ENCODE measurements at regions not wholly inside any gene's neighbourhood (a gene's known extent, or its start where the extent isn't known, plus 50 kb on each side); places are given as distances from the start of the nearest gene placed in this dataset.

DNA sequence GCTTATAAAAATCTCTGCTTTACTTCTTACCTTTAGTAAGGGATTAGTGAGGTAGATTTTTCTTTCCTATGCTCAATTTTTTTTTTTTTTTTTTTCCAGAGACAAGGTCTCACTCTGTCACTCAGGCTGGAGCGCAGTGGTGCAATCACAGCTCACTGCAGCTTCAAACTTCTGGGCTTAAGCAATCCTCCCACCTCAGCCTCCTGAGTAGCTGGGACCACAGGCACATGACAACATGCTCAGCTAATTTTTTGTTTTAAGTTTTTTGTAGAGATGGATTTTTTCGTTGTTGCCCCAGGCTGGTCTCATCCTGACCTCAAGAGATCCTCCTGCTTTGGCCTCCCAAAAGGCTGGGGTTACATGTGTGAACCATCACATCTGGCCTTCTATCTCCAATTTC lies 58.9 kb upstream of the RREB1 start:
- no peak for TF ChIP-seq TAF1 (IDR thresholded peaks at IDR 0.05; ENCODE audit: low read depth)
- TF ChIP-seq USF1 (IDR thresholded peaks at IDR 0.05) = no peak
- TF ChIP-seq CREB1 (IDR thresholded peaks at IDR 0.05; ENCODE audit: low read depth) = no peak
- TF ChIP-seq EGR1 (IDR thresholded peaks at IDR 0.05) = no peak
- no peak for TF ChIP-seq YY1 (IDR thresholded peaks at IDR 0.05; ENCODE audit: low read depth)
- TF ChIP-seq, protein P1, sequence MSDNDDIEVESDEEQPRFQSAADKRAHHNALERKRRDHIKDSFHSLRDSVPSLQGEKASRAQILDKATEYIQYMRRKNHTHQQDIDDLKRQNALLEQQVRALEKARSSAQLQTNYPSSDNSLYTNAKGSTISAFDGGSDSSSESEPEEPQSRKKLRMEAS (IDR thresholded peaks at IDR 0.05) = no peak
- no peak for TF ChIP-seq TCF12 (IDR thresholded peaks at IDR 0.05; ENCODE audit: low read depth)
- no peak for TF ChIP-seq CEBPB (IDR thresholded peaks at IDR 0.05)
- TF ChIP-seq, protein P2, sequence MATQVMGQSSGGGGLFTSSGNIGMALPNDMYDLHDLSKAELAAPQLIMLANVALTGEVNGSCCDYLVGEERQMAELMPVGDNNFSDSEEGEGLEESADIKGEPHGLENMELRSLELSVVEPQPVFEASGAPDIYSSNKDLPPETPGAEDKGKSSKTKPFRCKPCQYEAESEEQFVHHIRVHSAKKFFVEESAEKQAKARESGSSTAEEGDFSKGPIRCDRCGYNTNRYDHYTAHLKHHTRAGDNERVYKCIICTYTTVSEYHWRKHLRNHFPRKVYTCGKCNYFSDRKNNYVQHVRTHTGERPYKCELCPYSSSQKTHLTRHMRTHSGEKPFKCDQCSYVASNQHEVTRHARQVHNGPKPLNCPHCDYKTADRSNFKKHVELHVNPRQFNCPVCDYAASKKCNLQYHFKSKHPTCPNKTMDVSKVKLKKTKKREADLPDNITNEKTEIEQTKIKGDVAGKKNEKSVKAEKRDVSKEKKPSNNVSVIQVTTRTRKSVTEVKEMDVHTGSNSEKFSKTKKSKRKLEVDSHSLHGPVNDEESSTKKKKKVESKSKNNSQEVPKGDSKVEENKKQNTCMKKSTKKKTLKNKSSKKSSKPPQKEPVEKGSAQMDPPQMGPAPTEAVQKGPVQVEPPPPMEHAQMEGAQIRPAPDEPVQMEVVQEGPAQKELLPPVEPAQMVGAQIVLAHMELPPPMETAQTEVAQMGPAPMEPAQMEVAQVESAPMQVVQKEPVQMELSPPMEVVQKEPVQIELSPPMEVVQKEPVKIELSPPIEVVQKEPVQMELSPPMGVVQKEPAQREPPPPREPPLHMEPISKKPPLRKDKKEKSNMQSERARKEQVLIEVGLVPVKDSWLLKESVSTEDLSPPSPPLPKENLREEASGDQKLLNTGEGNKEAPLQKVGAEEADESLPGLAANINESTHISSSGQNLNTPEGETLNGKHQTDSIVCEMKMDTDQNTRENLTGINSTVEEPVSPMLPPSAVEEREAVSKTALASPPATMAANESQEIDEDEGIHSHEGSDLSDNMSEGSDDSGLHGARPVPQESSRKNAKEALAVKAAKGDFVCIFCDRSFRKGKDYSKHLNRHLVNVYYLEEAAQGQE (IDR thresholded peaks at IDR 0.05; ENCODE audit: low read depth) = no peak

DNA sequence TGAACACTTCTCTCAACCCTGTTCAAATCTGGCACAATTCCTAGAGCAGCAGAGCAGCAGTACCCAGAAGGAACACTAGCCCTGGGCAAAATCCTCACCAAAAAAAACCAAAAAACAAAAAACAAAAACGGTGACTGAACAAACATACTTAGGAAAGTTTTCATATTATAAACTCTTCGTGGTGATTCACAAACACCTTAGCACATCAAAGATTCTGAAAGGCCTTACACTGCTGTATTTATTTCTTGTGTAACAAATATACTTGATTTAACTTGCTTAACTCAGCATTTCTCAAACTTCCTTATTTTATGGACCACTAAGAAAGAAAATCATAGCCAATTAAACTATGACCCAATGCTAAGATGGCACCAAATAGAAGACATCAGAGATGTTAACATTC lies 57.8 kb upstream of the RREB1 start:
- TF ChIP-seq RAD21 (IDR thresholded peaks at IDR 0.05; ENCODE audit: low read depth) (no peak), EGR1 (IDR thresholded peaks at IDR 0.05) (no peak), ZBTB7A (IDR thresholded peaks at IDR 0.05; ENCODE audit: low read depth) (no peak), CEBPB (IDR thresholded peaks at IDR 0.05) (no peak), YY1 (IDR thresholded peaks at IDR 0.05; ENCODE audit: low read depth) (no peak), TCF12 (IDR thresholded peaks at IDR 0.05; ENCODE audit: low read depth) (no peak), USF1 (IDR thresholded peaks at IDR 0.05) (no peak), TAF1 (IDR thresholded peaks at IDR 0.05; ENCODE audit: low read depth) (no peak), NFIC (IDR thresholded peaks at IDR 0.05) (no peak)

DNA sequence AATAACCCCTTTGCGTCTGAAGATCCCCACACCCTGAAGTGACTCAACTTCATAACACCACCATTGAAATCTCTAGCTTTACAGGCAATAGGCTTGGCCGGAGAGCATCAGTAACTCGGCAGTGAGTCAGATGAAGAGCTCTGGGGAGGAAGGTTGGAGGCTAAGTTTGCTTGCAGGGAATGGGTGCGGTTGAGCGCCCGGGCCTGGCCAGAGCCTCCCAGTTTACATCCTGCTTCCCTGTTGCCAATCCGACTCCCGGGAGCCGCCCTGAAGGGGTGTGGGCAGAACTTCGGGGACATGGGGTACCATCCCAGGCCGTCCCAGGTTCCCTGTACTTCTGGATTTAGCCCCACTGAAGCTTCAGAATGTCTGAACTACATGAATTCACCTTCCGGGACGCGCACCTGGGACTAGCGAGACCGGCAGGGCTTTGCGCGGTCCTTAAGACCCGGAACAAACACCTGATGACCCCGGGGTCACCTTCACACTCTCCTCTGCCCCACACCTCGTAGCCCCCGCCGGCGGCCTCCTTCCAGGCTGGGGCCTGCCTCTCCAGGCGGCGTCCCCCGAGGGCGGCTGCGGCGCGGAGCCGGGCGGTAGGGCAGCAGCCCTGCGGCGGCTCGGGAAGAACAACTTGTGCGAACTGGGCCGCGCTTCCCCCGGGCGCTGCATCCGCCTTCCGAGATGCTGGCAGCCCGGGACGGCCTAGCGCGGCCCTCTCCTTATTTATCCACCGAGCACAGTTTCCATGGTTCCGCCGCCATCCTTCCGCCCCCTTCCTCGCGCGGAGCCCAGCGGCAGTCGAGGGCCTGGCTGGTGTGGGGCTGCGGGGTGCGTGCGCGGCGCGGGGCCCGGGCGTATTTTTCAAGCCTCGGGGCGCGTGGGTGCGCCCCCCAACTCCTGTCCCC lies 56.6 kb upstream of the RREB1 start:
- no peak for TF ChIP-seq USF1 (IDR thresholded peaks at IDR 0.05)
- TF ChIP-seq, protein P1 (IDR thresholded peaks at IDR 0.05) = no peak
- TF ChIP-seq EGR1 (IDR thresholded peaks at IDR 0.05) = no peak; the same call in 1 of the 2 replicates
- TF ChIP-seq RAD21 (IDR thresholded peaks at IDR 0.05; ENCODE audit: low read depth) = no peak; the same call in 1 of the 2 replicates
- no peak for TF ChIP-seq TAF1 (IDR thresholded peaks at IDR 0.05; ENCODE audit: low read depth)
- no peak for TF ChIP-seq FOXM1 (IDR thresholded peaks at IDR 0.05; ENCODE audit: borderline replicate concordance, low read depth)
- no peak for TF ChIP-seq NFIC (IDR thresholded peaks at IDR 0.05)
- no peak for TF ChIP-seq EP300 (IDR thresholded peaks at IDR 0.05; ENCODE audit: borderline replicate concordance)
- TF ChIP-seq CREB1 (IDR thresholded peaks at IDR 0.05; ENCODE audit: low read depth) = no peak
- TF ChIP-seq, protein P2 (IDR thresholded peaks at IDR 0.05; ENCODE audit: low read depth) = no peak
- TF ChIP-seq YY1 (IDR thresholded peaks at IDR 0.05; ENCODE audit: low read depth) = no peak; the same call in 1 of the 2 replicates
- TF ChIP-seq ZBTB7A (IDR thresholded peaks at IDR 0.05; ENCODE audit: low read depth) = no peak
- no peak for TF ChIP-seq TCF12 (IDR thresholded peaks at IDR 0.05; ENCODE audit: low read depth)
- no peak for TF ChIP-seq CEBPB (IDR thresholded peaks at IDR 0.05)
- no peak for TF ChIP-seq TEAD4 (IDR thresholded peaks at IDR 0.05)

DNA sequence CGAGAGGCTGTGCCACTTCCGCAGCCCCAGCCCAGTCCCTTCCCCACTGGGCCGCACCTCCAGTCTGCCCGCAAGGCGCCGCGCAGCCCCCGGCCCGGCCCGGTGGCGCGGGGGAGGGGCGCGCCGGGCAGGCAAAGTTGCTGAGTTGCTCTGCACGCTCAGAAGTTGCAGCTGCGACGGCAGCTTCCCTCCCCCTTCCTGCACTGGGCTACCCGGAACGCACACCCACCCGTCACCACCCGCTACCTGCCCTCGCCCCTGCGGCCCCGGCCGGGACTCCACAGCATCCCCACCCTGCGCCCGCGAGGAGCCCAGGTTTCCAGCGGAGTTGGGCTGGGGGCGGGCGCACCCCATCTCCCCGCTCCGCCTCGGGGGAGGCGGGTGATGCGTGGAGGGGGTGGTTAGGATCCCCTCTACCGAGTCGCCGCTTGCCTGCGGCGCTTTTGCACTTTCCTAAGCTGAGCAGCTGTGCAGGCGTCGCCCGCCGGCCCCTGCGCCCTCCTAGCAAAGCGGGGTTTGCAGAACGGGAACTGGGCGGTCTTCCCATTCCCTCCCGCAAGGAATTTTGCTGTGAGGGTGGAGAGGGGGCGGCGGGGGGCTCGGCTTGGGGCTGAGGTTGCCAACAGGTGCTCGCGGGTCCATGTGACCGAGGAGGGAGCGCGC lies 55.9 kb upstream of the RREB1 start:
- TF ChIP-seq FOXM1 (IDR thresholded peaks at IDR 0.05; ENCODE audit: borderline replicate concordance, low read depth) (0 out of 2 replicates have a peak, but pooled peaks have one; percentile 33), YY1 (IDR thresholded peaks at IDR 0.05; ENCODE audit: low read depth) (no peak), EGR1 (IDR thresholded peaks at IDR 0.05) (peak; percentile 12; the same call in 1 of the 2 replicates), TCF12 (IDR thresholded peaks at IDR 0.05; ENCODE audit: low read depth) (no peak), TEAD4 (IDR thresholded peaks at IDR 0.05) (no peak), RAD21 (IDR thresholded peaks at IDR 0.05; ENCODE audit: low read depth) (no peak), EP300 (IDR thresholded peaks at IDR 0.05; ENCODE audit: borderline replicate concordance) (no peak), NFIC (IDR thresholded peaks at IDR 0.05) (no peak), USF1 (IDR thresholded peaks at IDR 0.05) (peak; percentile 18; the same call in 1 of the 2 replicates), ZBTB7A (IDR thresholded peaks at IDR 0.05; ENCODE audit: low read depth) (peak; percentile 75; the same call in 1 of the 2 replicates), CREB1 (IDR thresholded peaks at IDR 0.05; ENCODE audit: low read depth) (no peak), CEBPB (IDR thresholded peaks at IDR 0.05) (no peak), TAF1 (IDR thresholded peaks at IDR 0.05; ENCODE audit: low read depth) (no peak)
- TF ChIP-seq, protein P1 (IDR thresholded peaks at IDR 0.05) = peak; percentile 38; the same call in 1 of the 2 replicates
- TF ChIP-seq, protein P2 (IDR thresholded peaks at IDR 0.05; ENCODE audit: low read depth) = no peak

Measured in Ishikawa (cell line).